ENCODE measurements at regions not wholly inside any gene's neighbourhood (a gene's known extent, or its start where the extent isn't known, plus 50 kb on each side); places are given as distances from the start of the nearest gene placed in this dataset.

DNA sequence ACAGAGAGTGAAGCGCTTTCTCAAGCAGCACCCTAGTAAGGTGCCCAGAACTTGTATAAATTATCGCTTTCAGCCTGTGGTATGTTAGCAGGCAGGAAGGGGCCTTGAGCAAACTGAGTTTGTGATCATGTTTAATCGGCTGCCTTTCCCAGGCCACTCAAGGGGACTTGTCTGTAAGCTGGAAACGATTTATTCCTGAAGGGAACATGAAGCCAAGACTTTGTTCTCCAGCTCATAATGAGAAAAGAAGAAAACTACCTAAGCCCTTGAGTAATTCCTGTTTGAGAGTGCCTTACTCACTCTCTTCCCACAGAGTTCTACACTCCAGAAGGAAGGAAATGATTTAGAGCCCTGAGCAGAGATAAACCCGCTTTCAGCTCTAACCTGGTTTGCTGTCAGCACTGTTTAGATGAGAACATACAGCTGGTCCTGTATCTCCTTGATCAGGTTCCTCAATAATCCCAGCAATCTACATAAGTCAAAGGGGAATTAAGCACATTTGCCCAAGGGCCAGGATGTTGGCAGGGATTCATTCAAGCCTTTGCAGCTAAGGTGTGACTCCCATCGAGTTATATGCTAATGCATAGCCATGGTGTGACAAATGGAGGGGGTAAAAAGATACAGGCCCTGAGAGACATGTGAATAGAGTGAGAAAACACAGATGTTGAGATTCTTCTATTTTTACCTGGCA, 187.7 kb upstream of the SLC24A5 start:
- POLR2A ChIA-PET, result no interaction called here
- no peaks in the 10 kb centered on the region for H3K27me3 ChIP-seq (ENCODE audit: control insufficient read depth, insufficient read depth, low read length)

DNA sequence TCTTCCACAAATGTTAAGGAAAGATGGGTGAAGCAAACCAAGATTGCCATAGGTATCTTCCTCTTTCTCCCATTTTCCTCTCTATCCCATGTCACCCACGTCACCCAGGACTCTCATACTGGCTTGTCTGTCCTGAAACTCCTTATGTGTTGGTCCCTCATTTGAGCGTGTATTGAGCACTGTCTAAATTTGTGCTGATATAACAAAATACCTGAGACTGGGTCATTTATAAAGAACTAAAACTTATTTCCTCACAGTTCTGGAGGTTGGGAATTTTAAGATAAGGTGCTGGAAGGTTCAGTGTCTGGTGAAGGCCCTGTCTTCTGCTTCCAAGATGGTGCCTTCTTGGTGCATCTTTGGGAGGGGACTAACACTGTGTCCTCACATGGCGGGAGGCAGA, 186.9 kb upstream of the SLC24A5 start:
- POLR2A ChIA-PET, result no interaction called here
- no peaks in the 10 kb centered on the region for H3K36me3 ChIP-seq (ENCODE audit: control insufficient read depth, insufficient read depth, low read length)
- DNase-seq (ENCODE audit: low read depth), result no peak
- no peaks in the 10 kb centered on the region for H3K27me3 ChIP-seq (ENCODE audit: control insufficient read depth, insufficient read depth, low read length)
- TF ChIP-seq, protein P1, sequence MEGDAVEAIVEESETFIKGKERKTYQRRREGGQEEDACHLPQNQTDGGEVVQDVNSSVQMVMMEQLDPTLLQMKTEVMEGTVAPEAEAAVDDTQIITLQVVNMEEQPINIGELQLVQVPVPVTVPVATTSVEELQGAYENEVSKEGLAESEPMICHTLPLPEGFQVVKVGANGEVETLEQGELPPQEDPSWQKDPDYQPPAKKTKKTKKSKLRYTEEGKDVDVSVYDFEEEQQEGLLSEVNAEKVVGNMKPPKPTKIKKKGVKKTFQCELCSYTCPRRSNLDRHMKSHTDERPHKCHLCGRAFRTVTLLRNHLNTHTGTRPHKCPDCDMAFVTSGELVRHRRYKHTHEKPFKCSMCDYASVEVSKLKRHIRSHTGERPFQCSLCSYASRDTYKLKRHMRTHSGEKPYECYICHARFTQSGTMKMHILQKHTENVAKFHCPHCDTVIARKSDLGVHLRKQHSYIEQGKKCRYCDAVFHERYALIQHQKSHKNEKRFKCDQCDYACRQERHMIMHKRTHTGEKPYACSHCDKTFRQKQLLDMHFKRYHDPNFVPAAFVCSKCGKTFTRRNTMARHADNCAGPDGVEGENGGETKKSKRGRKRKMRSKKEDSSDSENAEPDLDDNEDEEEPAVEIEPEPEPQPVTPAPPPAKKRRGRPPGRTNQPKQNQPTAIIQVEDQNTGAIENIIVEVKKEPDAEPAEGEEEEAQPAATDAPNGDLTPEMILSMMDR (IDR thresholded peaks at IDR 0.05; ENCODE audit: insufficient read depth, low read depth, low read length), result no peak
- no peak overlapping the region for H3K4me3 ChIP-seq (ENCODE audit: low read depth, low read length)
- CTCF ChIA-PET, result no interaction called here

More for the DNA sequence above, 187.7 kb upstream of the SLC24A5 start:
- CTCF ChIA-PET, result no interaction called here
- no peaks in the 10 kb centered on the region for H3K36me3 ChIP-seq (ENCODE audit: control insufficient read depth, insufficient read depth, low read length)
- TF ChIP-seq, protein P1 (IDR thresholded peaks at IDR 0.05; ENCODE audit: insufficient read depth, low read depth, low read length), result no peak
- no peak overlapping the region for H3K4me3 ChIP-seq (ENCODE audit: low read depth, low read length)
- no peak for DNase-seq (ENCODE audit: low read depth)

DNA sequence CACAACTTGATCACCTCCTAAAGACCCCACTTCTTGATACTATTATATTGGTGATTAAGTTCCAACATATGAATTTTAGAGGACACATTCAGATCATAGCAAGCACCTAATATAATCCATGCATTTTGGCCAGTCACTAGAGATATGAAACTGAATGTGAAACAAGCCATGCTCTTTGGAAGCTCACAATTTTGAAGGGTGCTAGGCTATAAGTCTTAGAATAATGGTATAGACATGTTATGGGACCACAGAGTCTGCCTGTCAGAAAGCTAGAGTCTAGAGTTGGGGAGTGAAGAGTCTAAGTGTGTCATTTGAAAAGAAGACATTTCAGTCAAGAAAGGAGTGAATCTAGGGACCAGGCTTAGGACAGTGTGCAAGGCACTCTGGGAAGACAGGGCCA, 186.4 kb upstream of the SLC24A5 start:
- H3K27me3 ChIP-seq (ENCODE audit: control insufficient read depth, insufficient read depth, low read length), result no peaks in the 10 kb centered on the region
- no peak overlapping the region for H3K4me3 ChIP-seq (ENCODE audit: low read depth, low read length)
- TF ChIP-seq, protein P1 (IDR thresholded peaks at IDR 0.05; ENCODE audit: insufficient read depth, low read depth, low read length), result no peak
- DNase-seq (ENCODE audit: low read depth), result no peak
- CTCF ChIA-PET, result no interaction called here
- POLR2A ChIA-PET, result no interaction called here
- no peaks in the 10 kb centered on the region for H3K36me3 ChIP-seq (ENCODE audit: control insufficient read depth, insufficient read depth, low read length)

DNA sequence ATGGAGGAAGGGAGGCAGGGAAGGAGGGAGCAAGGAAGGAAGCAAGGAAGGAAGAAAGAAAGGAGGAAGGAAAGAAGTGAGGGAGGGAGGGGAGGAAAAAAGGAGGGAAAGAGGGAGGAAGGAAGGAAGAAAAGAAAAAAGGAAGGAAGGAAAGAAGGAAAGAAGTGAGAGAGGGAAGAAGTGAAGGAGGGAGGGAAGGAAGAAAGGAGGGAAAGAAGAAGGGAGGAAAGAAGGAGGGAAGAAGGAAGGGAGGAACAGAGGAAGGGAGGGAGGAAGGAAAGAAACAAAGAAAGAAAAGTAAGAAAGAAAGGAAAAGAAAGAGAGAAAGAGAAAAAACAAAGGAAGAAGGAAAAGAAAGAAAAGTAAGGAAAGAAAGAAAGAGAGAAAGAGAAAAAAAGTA, 183.0 kb upstream of the SLC24A5 start:
- no peaks in the 10 kb centered on the region for H3K27me3 ChIP-seq (ENCODE audit: control insufficient read depth, insufficient read depth, low read length)
- ChIA-PET POLR2A (no interaction called here), CTCF (no interaction called here)
- H3K4me3 ChIP-seq (ENCODE audit: low read depth, low read length), result no peak overlapping the region
- TF ChIP-seq, protein P1 (IDR thresholded peaks at IDR 0.05; ENCODE audit: insufficient read depth, low read depth, low read length), result no peak
- no peaks in the 10 kb centered on the region for H3K36me3 ChIP-seq (ENCODE audit: control insufficient read depth, insufficient read depth, low read length)
- no peak for DNase-seq (ENCODE audit: low read depth)

DNA sequence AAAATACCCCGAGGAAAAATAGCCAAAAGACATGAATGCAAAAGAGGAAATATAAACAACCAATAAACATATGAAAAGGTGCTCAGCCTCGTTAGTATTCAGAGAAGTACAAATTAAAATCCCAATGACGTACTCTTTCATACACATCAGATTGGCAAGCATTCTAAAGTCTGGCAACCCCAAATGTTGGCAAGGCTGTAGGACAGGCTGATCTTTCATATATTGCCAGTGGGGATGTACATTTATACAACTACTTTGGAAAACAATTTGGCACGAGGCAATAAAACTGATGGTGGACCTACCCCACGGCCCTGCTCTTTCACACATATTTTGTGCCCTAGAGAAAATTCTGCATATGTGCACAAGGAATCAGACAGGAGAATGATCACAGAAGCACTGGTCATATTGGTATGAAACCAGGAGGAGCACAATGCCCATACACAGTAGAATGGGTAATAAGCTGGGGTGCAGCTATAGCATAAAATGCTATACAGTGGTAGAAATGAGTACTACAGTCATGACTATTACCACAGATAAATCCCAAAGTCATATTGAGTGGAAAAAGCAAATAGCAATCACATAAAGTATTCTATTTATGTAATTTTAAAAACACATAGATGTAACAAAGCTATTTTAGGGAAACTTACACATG, 176.0 kb upstream of the SLC24A5 start:
- Histone ChIP-seq H3K27me3 (ENCODE audit: control insufficient read depth, insufficient read depth, low read length) (no peaks in the 10 kb centered on the region), H3K36me3 (ENCODE audit: control insufficient read depth, insufficient read depth, low read length) (no peaks in the 10 kb centered on the region), H3K4me3 (ENCODE audit: low read depth, low read length) (no peak overlapping the region)
- CTCF ChIA-PET, result interaction anchor here (1.8 kb wide), 1 partner anchor 15 kb away, joined by 4 read pairs; no protein-coding TSS in a partner anchor
- no peak for DNase-seq (ENCODE audit: low read depth)
- TF ChIP-seq, protein P1 (IDR thresholded peaks at IDR 0.05; ENCODE audit: insufficient read depth, low read depth, low read length), result no peak
- POLR2A ChIA-PET, result no interaction called here
